Mammary epithelial cell (primary cell): ENCODE measurements at regions not wholly inside any gene's neighbourhood (a gene's known extent, or its start where the extent isn't known, plus 50 kb on each side); places are given as distances from the start of the nearest gene placed in this dataset.

ENCODE experiments used
- EZH2 ChIP-seq: IDR thresholded peaks from 2 replicates; pipeline ENCODE4 v1.6.1; 2012; ENCODE audit warnings: low read length, inconsistent platforms, borderline replicate concordance
- TF ChIP-seq, protein P1 (sequence below), 2 donors: IDR thresholded peaks in 1 of 2; conservative IDR thresholded peaks in 1 of 2; 2 replicates each; pipeline ENCODE4 v1.5.1; 2011 to 2012; ENCODE audit warnings: inconsistent platforms in 2 of 2, low read length in 2 of 2, mild to moderate bottlenecking in 2 of 2, control low read depth in 1 of 2, low read depth in 1 of 2; ENCODE audit not compliant: insufficient read depth in 1 of 2; ENCODE audit errors: extremely low read depth in 1 of 2

DNA sequence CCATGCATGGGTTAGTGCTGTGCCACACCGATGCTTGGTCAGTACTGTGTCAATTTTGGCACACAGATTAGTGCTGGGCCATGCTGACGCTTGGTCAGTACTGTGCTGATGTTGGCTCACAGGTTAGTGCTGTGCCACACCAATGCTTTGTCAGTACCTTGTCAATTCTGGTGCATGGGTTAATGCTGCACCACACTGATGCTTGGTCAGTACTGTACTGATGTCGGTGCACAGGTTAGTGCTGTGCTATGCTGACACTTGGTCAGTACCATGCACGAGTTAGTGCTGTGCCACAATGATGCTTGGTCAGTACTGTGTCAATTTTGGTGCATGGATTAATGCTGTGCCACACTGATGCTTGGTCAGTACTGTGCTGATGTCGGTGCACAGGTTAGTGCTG, 103.0 kb downstream of the NPIPB11 start:
- TF ChIP-seq, protein P1, sequence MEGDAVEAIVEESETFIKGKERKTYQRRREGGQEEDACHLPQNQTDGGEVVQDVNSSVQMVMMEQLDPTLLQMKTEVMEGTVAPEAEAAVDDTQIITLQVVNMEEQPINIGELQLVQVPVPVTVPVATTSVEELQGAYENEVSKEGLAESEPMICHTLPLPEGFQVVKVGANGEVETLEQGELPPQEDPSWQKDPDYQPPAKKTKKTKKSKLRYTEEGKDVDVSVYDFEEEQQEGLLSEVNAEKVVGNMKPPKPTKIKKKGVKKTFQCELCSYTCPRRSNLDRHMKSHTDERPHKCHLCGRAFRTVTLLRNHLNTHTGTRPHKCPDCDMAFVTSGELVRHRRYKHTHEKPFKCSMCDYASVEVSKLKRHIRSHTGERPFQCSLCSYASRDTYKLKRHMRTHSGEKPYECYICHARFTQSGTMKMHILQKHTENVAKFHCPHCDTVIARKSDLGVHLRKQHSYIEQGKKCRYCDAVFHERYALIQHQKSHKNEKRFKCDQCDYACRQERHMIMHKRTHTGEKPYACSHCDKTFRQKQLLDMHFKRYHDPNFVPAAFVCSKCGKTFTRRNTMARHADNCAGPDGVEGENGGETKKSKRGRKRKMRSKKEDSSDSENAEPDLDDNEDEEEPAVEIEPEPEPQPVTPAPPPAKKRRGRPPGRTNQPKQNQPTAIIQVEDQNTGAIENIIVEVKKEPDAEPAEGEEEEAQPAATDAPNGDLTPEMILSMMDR (conservative IDR thresholded peaks at IDR 0.05 in 1 of 2, IDR thresholded peaks at IDR 0.05 in 1 of 2; ENCODE audit: extremely low read depth in 1 of 2, insufficient read depth in 1 of 2, low read depth in 1 of 2, low read length in 2 of 2), result no peak
- TF ChIP-seq EZH2, result no peak
